Gastrocnemius medialis (tissue), 4 donors: ENCODE measurements at regions not wholly inside any gene's neighbourhood (a gene's known extent, or its start where the extent isn't known, plus 50 kb on each side); places are given as distances from the start of the nearest gene placed in this dataset.

Experiments
- ATAC-seq, 2 donors: fragments of 150-250 bp; one replicate each; pipeline ENCODE4 v1.9.1; 2016
- DNase-seq, 2 donors: peaks; one replicate each; pipeline ENCODE4 v3.0.0-alpha.2; 2019
- H3K27ac ChIP-seq, 4 donors: fragments of 200-600 bp; sonication (generic); 1 replicate in 1 of 4; 2 replicates in 3 of 4; pipeline ENCODE4 v1.5.1; 2016 to 2018; ENCODE audit warnings: mild to moderate bottlenecking in 2 of 4, moderate library complexity in 1 of 4
- H3K27me3 ChIP-seq, 3 donors: fragments of 200-600 bp; sonication (generic) in 2 of 3; 1 replicate in 1 of 3; 2 replicates in 2 of 3; pipeline versions ENCODE4 v1.5.1 to v1.6.0; 2016 to 2019; ENCODE audit warnings: mild to moderate bottlenecking in 1 of 3, moderate library complexity in 1 of 3
- H3K36me3 ChIP-seq, 2 donors: fragments of 200-600 bp; sonication (generic) in 1 of 2; one replicate each; pipeline ENCODE4 v1.5.1; 2017 to 2018
- H3K4me1 ChIP-seq, 2 donors: fragments of 200-600 bp; sonication (generic) in 1 of 2; one replicate each; pipeline ENCODE4 v1.5.1; 2016 to 2017; ENCODE audit warnings: mild to moderate bottlenecking in 2 of 2
- H3K4me3 ChIP-seq, 4 donors: fragments of 200-600 bp; sonication (generic) in 3 of 4; 1 replicate in 1 of 4; 2 replicates in 3 of 4; pipeline ENCODE4 v1.5.1; 2016 to 2019; ENCODE audit warnings: mild to moderate bottlenecking in 2 of 4
- H3K9me3 ChIP-seq, 3 donors: fragments of 200-600 bp; sonication (generic) in 2 of 3; 1 replicate in 1 of 3; 2 replicates in 2 of 3; pipeline ENCODE4 v1.5.1; 2016 to 2019
- CTCF ChIP-seq, 5 experiments: fragments of 450-650 bp in 3 of 5; fragments of 200-600 bp in 2 of 5; sonication (generic) in 2 of 5; IDR thresholded peaks in 4 of 5; conservative IDR thresholded peaks in 1 of 5; 1 replicate in 4 of 5; 2 replicates in 1 of 5; pipeline ENCODE4 v1.5.1; 2016 to 2019; ENCODE audit warnings: antibody characterized with exemption in 5 of 5, mild to moderate bottlenecking in 3 of 5, moderate library complexity in 3 of 5
- POLR2A ChIP-seq, 2 donors: fragments of 450-650 bp; IDR thresholded peaks; one replicate each; pipeline ENCODE4 v1.6.1; 2017; ENCODE audit warnings: antibody characterized with exemption in 2 of 2, mild to moderate bottlenecking in 2 of 2, moderate library complexity in 2 of 2
- in situ Hi-C, 4 donors: fragments of 200-750 bp; cut with MboI; loops; one replicate each; pipeline versions ENCODE4 v1.15.0 to v1.8.0; 2017; ENCODE audit warnings: low sequenced_read_pairs in 4 of 4
- intact Hi-C: fragments of 100-400 bp; cut with DNase I; formaldehyde crosslinking; loops from one replicate; pipeline ENCODE4 v1.15.1; 2023; ENCODE audit warnings: low total_unique reads

DNA sequence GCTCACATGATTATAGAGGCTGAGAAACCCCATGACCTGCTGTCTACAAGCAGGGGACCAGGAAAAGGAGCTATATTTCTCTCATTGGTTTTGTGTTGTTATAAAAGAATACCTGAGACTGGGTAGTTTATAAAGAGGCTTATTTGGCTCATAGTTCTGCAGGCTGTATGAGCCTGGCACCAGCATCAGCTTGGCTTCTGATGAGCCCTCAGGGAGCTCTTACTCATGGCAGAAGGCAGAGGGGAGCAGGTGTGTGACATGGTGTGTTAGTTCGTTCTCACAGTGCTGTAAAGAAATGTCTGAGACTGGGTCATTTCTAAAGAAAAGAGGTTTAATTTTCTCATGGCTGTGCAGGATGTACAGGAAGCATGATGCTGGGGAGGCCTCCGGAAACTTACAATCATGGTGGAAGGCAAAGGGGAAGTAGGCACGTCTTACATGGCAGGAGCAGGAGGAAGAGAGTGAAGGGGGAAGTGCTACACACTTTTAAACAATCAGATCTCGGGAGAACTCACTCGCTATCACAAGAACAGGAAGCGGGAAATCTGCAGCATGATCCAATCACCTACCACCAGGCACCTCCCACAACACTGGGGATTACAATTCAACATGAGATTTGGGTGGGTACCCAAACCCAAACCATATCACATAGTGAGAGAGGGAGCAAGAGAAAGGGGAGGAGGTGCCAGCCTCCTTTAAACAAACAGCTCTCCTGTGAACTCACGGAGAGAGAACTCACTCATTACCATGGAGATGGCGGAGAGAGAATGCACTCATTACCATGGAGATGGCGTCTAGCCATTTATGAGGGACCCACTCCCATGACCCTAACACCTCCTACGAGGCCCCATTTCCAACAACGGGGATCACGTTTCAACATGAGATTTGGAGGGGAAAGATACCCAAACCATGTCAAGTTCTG is 133.4 kb downstream of the JCAD start:
- H3K27ac ChIP-seq, result no peak overlapping the region
- in situ Hi-C loops, result no loop called here
- TF ChIP-seq CTCF (IDR thresholded peaks at IDR 0.05 in 4 of 5, conservative IDR thresholded peaks at IDR 0.05 in 1 of 5) (no peak), POLR2A (IDR thresholded peaks at IDR 0.05) (no peak)

GRCh38 chr10:29924436-29924835 is 134.9 kb downstream of the JCAD start:
- intact Hi-C loops, result loop anchor here (5.0 kb wide), 1 partner anchor 78 kb away; no protein-coding TSS in a partner anchor
- in situ Hi-C loops, result no loop called here
- no peak overlapping the region for H3K4me3 ChIP-seq

More for the DNA sequence above, 133.4 kb downstream of the JCAD start:
- ATAC-seq (no peak), DNase-seq (no peak)
- H3K9me3 ChIP-seq, result no peaks in the 10 kb centered on the region
- no peaks in the 10 kb centered on the region for H3K4me1 ChIP-seq
- no peaks in the 10 kb centered on the region for H3K36me3 ChIP-seq
- H3K27me3 ChIP-seq, result no peaks in the 10 kb centered on the region
- no peak overlapping the region for H3K4me3 ChIP-seq
- intact Hi-C loops, result no loop called here

DNA sequence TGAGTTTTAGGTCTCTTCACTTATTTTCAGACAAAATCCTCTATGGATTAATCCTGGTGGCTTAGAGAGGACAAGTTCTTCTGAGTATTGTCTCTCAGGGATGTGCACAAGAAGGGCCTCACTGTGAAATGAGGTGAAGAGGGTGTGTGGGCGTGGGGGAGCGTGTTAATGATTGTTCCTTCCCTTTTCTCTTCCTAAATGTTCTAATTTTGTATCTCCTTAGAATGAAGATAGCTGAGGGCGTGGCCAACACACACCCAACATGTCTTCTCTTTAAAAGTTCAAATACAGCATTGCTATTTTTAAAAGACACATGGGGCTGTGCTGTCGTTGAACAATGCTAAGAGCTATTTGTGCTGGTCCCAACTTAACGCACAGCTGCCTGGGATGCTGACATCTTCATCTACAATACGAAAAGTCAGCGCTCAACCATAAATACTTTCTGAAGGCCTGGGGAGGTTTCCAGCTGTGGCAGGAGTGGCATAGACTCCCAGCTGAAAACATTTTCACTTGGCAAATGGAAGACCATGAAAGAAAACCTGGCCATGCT is 135.9 kb downstream of the JCAD start:
- intact Hi-C loops (loop anchor here (5.0 kb wide), 1 partner anchor 79 kb away; no protein-coding TSS in a partner anchor), in situ Hi-C loops (no loop called here)
- Histone ChIP-seq H3K4me1 (peaks cover 8 to 11% of the 10 kb centered on the region in 2 donors), H3K4me3 (no peak overlapping the region), H3K36me3 (no peaks in the 10 kb centered on the region), H3K27me3 (no peaks in the 10 kb centered on the region), H3K9me3 (no peaks in the 10 kb centered on the region), H3K27ac (no peak overlapping the region)
- no peak for TF ChIP-seq CTCF (IDR thresholded peaks at IDR 0.05 in 4 of 5, conservative IDR thresholded peaks at IDR 0.05 in 1 of 5)
- no peak for TF ChIP-seq POLR2A (IDR thresholded peaks at IDR 0.05)
- ATAC-seq (no peak), DNase-seq (no peak)

More at GRCh38 chr10:29924436-29924835, 134.9 kb downstream of the JCAD start:
- H3K4me1 ChIP-seq, result peaks cover 6 to 11% of the 10 kb centered on the region in 2 donors
- ATAC-seq, result no peak
- H3K36me3 ChIP-seq, result no peaks in the 10 kb centered on the region
- no peaks in the 10 kb centered on the region for H3K9me3 ChIP-seq
- no peaks in the 10 kb centered on the region for H3K27me3 ChIP-seq
- TF ChIP-seq POLR2A (IDR thresholded peaks at IDR 0.05), result no peak
- no peak for TF ChIP-seq CTCF (IDR thresholded peaks at IDR 0.05 in 4 of 5, conservative IDR thresholded peaks at IDR 0.05 in 1 of 5)
- no peak for DNase-seq
- H3K27ac ChIP-seq, result no peak overlapping the region

DNA sequence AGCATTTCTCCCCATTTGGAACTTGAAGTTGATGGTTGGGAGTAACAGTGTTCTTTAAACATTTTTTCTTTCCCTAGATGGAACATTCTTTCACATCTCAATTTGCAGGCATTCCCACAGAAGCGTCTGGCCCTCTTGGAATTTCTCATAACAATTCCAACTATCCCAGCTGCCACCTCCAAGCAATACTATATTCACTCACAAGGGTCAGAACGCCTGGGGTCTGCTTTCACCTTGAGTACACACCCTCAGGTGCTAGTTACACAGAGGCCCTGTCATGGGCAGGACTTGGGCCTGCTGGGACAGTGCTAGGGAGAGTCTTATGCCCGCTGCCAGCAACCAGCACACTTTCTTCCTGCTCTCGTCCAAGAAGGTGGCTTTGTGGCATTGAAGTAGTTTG is 136.5 kb downstream of the JCAD start:
- no peak for ATAC-seq
- in situ Hi-C loops (no loop called here), intact Hi-C loops (loop anchor here (5.0 kb wide), 1 partner anchor 79 kb away; no protein-coding TSS in a partner anchor)
- TF ChIP-seq CTCF (IDR thresholded peaks at IDR 0.05 in 4 of 5, conservative IDR thresholded peaks at IDR 0.05 in 1 of 5), result no peak
- TF ChIP-seq POLR2A (IDR thresholded peaks at IDR 0.05), result no peak
- Histone ChIP-seq H3K4me3 (no peak overlapping the region), H3K9me3 (no peaks in the 10 kb centered on the region), H3K27ac (no peak overlapping the region), H3K36me3 (no peaks in the 10 kb centered on the region), H3K4me1 (peaks cover 8 to 11% of the 10 kb centered on the region in 2 donors), H3K27me3 (no peaks in the 10 kb centered on the region)
- no peak for DNase-seq
